ENCODE measurements at regions not wholly inside any gene's neighbourhood (a gene's known extent, or its start where the extent isn't known, plus 50 kb on each side); places are given as distances from the start of the nearest gene placed in this dataset.

GRCh38 chr1:234683861-234684632 is 74.1 kb upstream of the IRF2BP2 start (continued):
- TF ChIP-seq SOX6 (IDR thresholded peaks at IDR 0.05), result no peak
- peak; percentile 99 for TF ChIP-seq SOX6 (CRISPR knock-in tag; IDR thresholded peaks at IDR 0.05)
- TF ChIP-seq TCF12 (IDR thresholded peaks at IDR 0.05), result no peak
- TF ChIP-seq TCF12 (CRISPR knock-in tag; IDR thresholded peaks at IDR 0.05), result no peak; the same call in 1 of the 2 replicates
- TF ChIP-seq PAWR (CRISPR knock-in tag; IDR thresholded peaks at IDR 0.05; ENCODE audit: borderline replicate concordance), result no peak
- no peak for TF ChIP-seq ZSCAN22 (CRISPR knock-in tag; IDR thresholded peaks at IDR 0.05)
- TF ChIP-seq SYNCRIP (IDR thresholded peaks at IDR 0.05; ENCODE audit: insufficient read depth, low read depth, low read length), result no peak
- peak; percentile 87 for TF ChIP-seq MIXL1 (CRISPR knock-in tag; IDR thresholded peaks at IDR 0.05)
- TF ChIP-seq HCFC1 (IDR thresholded peaks at IDR 0.05; ENCODE audit: low read depth, low read length), result no peak
- peak; percentile 47; the same call in 1 of the 2 replicates for TF ChIP-seq POGK (CRISPR knock-in tag; conservative IDR thresholded peaks at IDR 0.05)
- TF ChIP-seq TCF7 (IDR thresholded peaks at IDR 0.05; ENCODE audit: low read depth), result peak; percentile 54
- peak; percentile 61; the same call in 1 of the 2 replicates for TF ChIP-seq ZNF639 (CRISPR knock-in tag; conservative IDR thresholded peaks at IDR 0.05)
- TF ChIP-seq THRA (CRISPR knock-in tag; IDR thresholded peaks at IDR 0.05; ENCODE audit: borderline replicate concordance), result peak; percentile 95
- TF ChIP-seq ZNF609 (CRISPR knock-in tag; IDR thresholded peaks at IDR 0.05; ENCODE audit: borderline replicate concordance), result peak; percentile 83
- TF ChIP-seq TOE1 (CRISPR knock-in tag; IDR thresholded peaks at IDR 0.05), result no peak
- TF ChIP-seq ZFP1 (CRISPR knock-in tag; IDR thresholded peaks at IDR 0.05), result peak; percentile 86
- no peak for TF ChIP-seq ZNF101 (CRISPR knock-in tag; IDR thresholded peaks at IDR 0.05; ENCODE audit: borderline replicate concordance, low read depth)
- no peak for TF ChIP-seq SIX1 (CRISPR knock-in tag; IDR thresholded peaks at IDR 0.05; ENCODE audit: borderline replicate concordance)
- peak; percentile 95 for TF ChIP-seq TBX2 (CRISPR knock-in tag; IDR thresholded peaks at IDR 0.05; ENCODE audit: borderline replicate concordance)
- no peak for TF ChIP-seq DNMT1 (CRISPR knock-in tag; IDR thresholded peaks at IDR 0.05)
- TF ChIP-seq CREB1 (IDR thresholded peaks at IDR 0.05), result peak; percentile 20; the same call in 1 of the 2 replicates
- peak; percentile 69; the same call in 1 of the 2 replicates for TF ChIP-seq CREB1 (CRISPR knock-in tag; IDR thresholded peaks at IDR 0.05)
